Inferior parietal cortex (tissue), 1 donor: ENCODE measurements at regions not wholly inside any gene's neighbourhood (a gene's known extent, or its start where the extent isn't known, plus 50 kb on each side); places are given as distances from the start of the nearest gene placed in this dataset.
"Not testable (repeated sequence)": the region's sequence is repeated elsewhere in the genome, so short reads cannot be mapped to it uniquely, and the experiment has no call there.

Source experiments
- DNase-seq: peaks from one replicate; pipeline ENCODE4 v3.0.0-alpha.2; 2016; ENCODE audit errors: extremely low spot score

- DNase-seq: no peak
These were observed 77.8 kb downstream of the TEX36 start for GRCh38 chr10:125605167-125605566.

DNA sequence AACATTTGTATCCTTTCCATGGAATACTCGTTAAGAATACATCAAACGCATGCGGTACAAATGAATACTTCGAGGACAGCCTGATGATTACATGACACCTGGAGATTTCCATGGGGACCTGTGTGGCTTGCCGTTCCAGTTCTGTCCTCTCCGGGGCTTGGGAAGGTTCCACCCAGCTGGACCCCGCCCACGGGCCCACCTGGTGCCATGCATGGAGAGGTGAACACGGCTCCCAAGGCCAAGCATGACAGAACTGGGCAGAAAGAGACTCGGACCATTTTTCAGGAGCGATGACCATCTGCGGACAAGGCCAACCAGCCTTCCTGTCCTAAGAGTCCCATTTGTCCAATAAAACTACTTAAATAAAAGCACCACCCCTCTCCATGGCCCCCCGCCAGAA, 80.1 kb downstream of the TEX36 start:
- DNase-seq: no peak

DNA sequence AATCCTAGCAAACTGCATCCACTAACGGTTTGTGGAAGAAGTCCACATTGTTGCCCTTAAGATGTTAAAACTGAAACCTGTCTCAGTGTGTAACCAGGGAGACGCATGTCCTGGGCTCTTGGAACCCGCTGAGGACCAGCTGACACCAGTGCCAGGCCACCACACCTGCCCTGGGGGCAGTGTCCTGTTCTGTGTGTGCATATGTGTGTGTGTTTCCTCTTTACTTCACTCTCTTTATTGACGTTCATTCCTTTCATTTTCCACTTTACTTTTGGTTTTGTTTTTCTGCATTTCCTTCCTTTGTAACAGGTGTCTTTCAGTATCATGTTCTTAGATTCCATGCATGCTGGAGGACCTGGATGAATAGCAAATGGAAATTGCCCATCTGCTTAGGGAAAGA, 83.8 kb downstream of the TEX36 start:
- DNase-seq: no peak

DNA sequence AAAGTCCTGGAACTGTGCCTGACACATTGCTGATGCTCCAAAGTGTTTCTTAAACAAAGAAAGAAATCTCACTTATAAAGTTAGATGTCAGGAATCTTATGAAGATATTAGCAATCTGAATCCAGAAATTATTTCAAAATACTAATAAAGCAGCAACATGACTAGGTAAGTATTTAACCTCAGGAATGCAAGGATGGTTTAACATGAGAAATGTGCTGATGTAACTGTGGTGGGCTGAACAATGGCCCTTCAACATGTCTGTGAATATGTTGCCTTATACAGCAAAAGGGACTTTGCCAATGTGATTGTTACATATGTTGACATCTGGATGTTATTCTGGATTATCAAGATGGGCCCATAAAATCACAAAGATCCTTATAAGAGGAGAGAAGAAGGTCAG, 87.1 kb downstream of the TEX36 start:
- DNase-seq: no peak

- no peak for DNase-seq
These were observed 89.3 kb downstream of the TEX36 start for GRCh38 chr10:125593644-125594043.

- no peak for DNase-seq
These were observed 90.1 kb downstream of the TEX36 start for GRCh38 chr10:125592897-125593296.

DNA sequence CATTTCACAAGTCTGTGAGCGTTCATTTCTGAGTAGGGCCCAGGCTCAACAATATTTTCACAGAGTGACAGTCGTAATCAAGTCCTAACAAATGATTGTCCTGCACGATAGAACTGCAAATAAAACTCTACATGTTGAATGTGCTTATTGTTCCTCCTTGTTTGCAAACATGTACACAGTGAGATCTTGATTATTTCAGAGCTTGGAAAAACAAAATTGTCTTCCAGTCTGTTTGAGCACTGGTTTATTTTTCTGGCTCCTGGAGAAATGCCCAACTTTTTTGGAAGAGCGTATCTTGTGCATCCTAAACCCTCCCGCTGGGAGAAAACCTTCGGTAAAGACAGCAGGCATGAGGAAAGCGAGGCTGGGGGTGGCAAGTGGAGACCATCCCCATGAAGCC, 91.1 kb downstream of the TEX36 start:
- no peak for DNase-seq

DNA sequence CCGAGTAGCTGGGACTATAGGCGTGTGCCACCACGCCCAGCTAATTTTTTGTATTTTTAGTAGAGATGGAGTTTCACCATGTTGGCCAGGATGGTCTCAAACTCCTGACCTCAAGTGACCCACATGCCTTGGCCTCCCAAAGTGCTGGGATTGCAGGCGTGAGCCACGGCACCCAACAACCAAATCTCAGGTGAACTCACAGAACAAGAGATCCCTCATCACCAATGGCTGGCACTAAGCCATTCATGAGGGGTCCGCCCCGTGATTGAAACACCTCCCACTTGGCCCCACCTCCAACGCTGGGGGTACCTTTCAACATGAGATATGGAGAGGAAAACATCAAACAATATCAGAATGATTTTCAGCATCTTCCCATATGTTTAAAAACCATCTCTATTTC, 94.2 kb downstream of the TEX36 start:
- DNase-seq: not testable (repeated sequence)

- DNase-seq: no peak
These were observed 98.0 kb downstream of the TEX36 start for GRCh38 chr10:125584954-125585353.

DNA sequence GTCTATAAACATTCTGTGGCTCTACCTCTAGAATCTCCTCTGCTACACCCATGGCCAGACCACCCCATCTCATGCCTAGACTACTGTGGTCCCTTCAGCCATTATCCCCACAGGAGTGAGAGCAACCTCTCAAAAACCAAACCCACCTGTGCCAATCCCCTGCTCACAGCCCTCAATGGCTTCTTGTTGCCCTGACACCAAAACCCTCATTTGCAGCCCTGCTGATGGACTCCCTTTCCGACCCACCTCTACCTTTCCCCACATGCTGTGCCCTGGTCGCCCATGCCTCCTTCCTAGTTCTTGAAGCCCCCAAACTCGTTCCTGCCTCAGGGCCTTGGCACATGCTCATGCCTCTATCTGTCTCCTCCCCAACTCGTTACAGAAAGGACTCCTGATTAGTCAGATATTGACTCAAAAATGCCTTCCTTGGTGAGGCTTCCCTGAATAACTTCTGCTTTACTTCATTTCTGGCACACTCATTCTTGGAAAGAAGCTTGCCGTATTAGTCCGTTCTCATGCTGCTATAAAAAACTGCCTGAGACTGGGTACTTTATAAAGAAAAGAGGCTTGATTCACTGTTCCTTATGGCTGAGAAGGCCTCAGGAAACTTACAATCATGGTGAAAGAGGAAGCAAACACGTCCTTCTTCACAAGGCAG, 104.2 kb downstream of the TEX36 start:
- no peak for DNase-seq

DNA sequence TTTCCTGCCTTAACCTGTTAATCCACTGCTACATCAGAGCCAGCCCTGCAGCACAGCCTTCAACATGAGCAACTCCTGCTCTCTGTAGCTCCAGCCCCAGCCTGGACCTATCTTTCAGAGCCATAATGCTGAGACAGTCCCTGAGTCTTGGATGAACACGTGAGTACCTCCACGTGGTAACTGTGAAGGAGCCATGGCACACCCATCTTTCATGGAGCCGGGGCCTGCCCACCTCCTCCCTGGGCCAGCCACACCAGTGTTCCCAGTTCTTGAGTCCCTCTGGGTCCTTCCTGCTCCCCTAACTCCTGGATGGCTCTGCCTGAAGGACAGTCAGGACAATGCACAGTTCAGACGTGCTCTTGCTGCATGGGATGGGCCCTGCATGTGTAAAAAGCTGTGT, 107.1 kb downstream of the TEX36 start:
- no peak for DNase-seq

DNA sequence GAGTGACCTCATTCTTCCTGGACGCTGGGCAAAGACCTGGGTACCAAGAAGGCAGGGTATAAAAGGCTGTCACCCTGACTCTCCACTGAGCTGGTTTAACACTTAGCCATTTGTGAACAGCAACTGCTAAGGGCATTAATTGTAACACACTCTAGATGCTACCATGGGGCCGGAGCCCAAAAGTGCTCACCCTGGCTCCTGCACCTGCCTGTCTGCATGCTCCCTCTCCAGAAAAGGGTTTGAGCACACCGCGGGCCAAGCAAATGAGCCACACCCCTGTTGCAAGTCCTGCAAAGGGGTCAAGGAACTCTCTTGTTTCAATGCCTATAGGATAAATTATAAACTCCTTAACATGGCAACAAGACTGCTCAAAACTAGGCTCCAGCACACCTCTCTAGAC, 114.8 kb downstream of the TEX36 start:
- no peak for DNase-seq

- DNase-seq: no peak
These were observed 115.4 kb downstream of the TEX36 start for GRCh38 chr10:125567529-125567928.

GRCh38 chr10:125565046-125565445, 117.9 kb downstream of the TEX36 start:
- no peak for DNase-seq

DNA sequence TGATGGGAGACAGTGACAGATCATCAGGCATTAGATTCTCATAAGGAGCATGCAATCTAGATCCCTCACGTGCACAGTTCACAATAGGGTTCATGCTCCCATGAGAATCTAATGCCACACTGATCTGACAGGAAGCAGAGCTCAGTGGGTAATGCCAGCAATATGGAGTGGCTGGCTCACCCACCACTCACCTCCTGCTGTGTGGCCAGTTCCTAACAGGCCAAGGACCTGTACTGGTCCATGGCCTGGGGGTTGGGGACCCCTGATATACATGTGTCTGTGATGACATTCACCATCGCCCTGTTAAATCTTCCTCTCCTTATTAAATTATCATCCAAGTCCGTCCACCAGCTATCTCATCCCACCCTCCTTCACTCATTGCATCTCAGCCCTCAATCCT, 118.4 kb downstream of the TEX36 start:
- DNase-seq: no peak

- no peak for DNase-seq
These were observed 120.2 kb downstream of the TEX36 start for GRCh38 chr10:125562737-125563136.

GRCh38 chr10:125560947-125561346, 122.0 kb downstream of the TEX36 start:
- no peak for DNase-seq

- DNase-seq: no peak
These were observed 123.8 kb downstream of the TEX36 start for GRCh38 chr10:125559210-125559609.

DNA sequence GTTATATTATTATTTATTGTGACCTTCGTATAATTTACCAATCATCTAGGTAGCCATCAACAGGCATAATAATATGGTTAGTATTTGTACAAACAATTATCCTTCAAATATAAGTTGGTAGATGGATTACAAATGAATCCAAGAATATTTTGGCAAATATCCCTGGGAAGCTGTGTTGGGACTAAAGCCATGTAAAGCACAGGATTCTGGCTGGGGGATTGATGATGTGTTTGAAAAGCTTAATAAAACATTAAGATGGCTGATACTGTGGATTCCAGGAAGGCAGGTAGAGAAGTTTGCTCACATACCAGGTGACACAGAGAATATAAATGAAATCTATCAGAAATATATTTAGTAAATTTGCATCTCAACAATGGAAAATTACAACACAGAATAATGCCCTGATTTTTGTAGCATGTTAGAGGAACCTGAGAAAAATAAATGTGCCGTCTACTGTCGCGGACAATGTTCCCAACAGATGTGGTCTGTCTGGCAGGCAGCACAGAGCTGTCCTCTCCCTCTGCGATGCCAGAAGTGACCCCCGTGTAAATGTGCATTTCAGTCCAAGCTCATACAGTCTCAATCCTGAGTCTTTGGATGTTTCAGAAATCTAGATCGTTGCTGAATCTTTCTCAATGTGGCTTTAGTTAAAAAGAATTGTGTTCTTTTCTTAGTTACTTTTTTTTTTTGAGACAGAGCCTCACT, 125.0 kb downstream of the TEX36 start:
- no peak for DNase-seq

GRCh38 chr10:125557311-125557710, 125.7 kb downstream of the TEX36 start:
- DNase-seq: no peak

- DNase-seq: no peak
These were observed 126.1 kb downstream of the TEX36 start for GRCh38 chr10:125556882-125557281.

- no peak for DNase-seq
These were observed 127.2 kb downstream of the TEX36 start for GRCh38 chr10:125555743-125556142.

GRCh38 chr10:125555267-125555666, 127.7 kb downstream of the TEX36 start:
- DNase-seq: no peak

- no peak for DNase-seq
These were observed 128.2 kb downstream of the TEX36 start for GRCh38 chr10:125554753-125555152.
